Stomach (tissue), 4 donors: ENCODE measurements at regions not wholly inside any gene's neighbourhood (a gene's known extent, or its start where the extent isn't known, plus 50 kb on each side); places are given as distances from the start of the nearest gene placed in this dataset.

Experiments
- CTCF ChIP-seq, 7 experiments: fragments of 450-650 bp in 4 of 7; fragments of 200-600 bp in 3 of 7; sonication (generic) in 3 of 7; IDR thresholded peaks; one replicate each; pipeline ENCODE4 v1.5.1; 2016 to 2019; ENCODE audit warnings: antibody characterized with exemption in 7 of 7, control low read depth in 2 of 7, mild to moderate bottlenecking in 1 of 7
- EP300 ChIP-seq: sonication (generic); formaldehyde crosslinking; IDR thresholded peaks from one replicate; pipeline ENCODE4 v1.6.1; 2017; ENCODE audit warnings: antibody characterized with exemption
- POLR2A ChIP-seq, 4 donors: fragments of 450-650 bp; IDR thresholded peaks; one replicate each; pipeline ENCODE4 v1.6.1; 2016; ENCODE audit warnings: antibody characterized with exemption in 4 of 4, control low read depth in 2 of 4, mild to moderate bottlenecking in 1 of 4, moderate library complexity in 1 of 4
- POLR2AphosphoS5 ChIP-seq, 3 donors: sonication (generic); formaldehyde crosslinking; IDR thresholded peaks; one replicate each; pipeline ENCODE4 v1.6.1; 2016; ENCODE audit warnings: antibody characterized with exemption in 3 of 3

GRCh38 chr3:82773207-82773606 lies 1011.8 kb upstream of the GBE1 start:
- TF ChIP-seq CTCF (IDR thresholded peaks at IDR 0.05) (no peak), EP300 (no peak), POLR2A (IDR thresholded peaks at IDR 0.05) (no peak), POLR2AphosphoS5 (IDR thresholded peaks at IDR 0.05) (no peak)
